ENCODE measurements at regions not wholly inside any gene's neighbourhood (a gene's known extent, or its start where the extent isn't known, plus 50 kb on each side); places are given as distances from the start of the nearest gene placed in this dataset.

GRCh38 chr5:143970159-143970558, 158.2 kb downstream of the HMHB1 start:
- Histone ChIP-seq H3K4me1 (ENCODE audit: control insufficient read depth in 1 of 2, insufficient read depth in 2 of 2, low read length in 2 of 2) (no peaks in the 10 kb centered on the region), H2AFZ (ENCODE audit: insufficient read depth, low read depth, low read length, poor library complexity, severe bottlenecking) (no peak overlapping the region), H3K9ac (ENCODE audit: insufficient read depth, low read length, poor library complexity, severe bottlenecking) (no peak overlapping the region), H3K9me3 (replicated peaks in 1 of 2; ENCODE audit: control insufficient read depth in 1 of 2, insufficient read depth in 1 of 2, low read length in 2 of 2) (no peaks in the 10 kb centered on the region), H3K27ac (ENCODE audit: low read depth in 1 of 2, low read length in 2 of 2) (no peak overlapping the region), H3K79me2 (ENCODE audit: insufficient read depth, low read length) (no peaks in the 10 kb centered on the region), H3K4me3 (replicated peaks in 1 of 3; ENCODE audit: low read depth in 2 of 3, low read length in 3 of 3) (no peak overlapping the region), H3K4me2 (replicated peaks; ENCODE audit: extremely low read depth, low read length, poor library complexity, severe bottlenecking) (no peak overlapping the region), H3K27me3 (ENCODE audit: control insufficient read depth in 2 of 2, insufficient read depth in 2 of 2, low read length in 2 of 2) (no peaks in the 10 kb centered on the region), H4K20me1 (ENCODE audit: insufficient read depth, low read length) (no peaks in the 10 kb centered on the region), H3K36me3 (replicated peaks in 1 of 2; ENCODE audit: control insufficient read depth in 1 of 2, insufficient read depth in 2 of 2, low read length in 2 of 2) (no peaks in the 10 kb centered on the region)
- peaks cover 0 to 3% (median 0%) of the 10 kb centered on the region in 7 donors for H3K9me3 Mint-ChIP-seq
- no peaks in the 10 kb centered on the region for H3K36me3 Mint-ChIP-seq
- peaks cover 8% of the 10 kb centered on the region for H3K4me1 Mint-ChIP-seq
- no peak for TF ChIP-seq CTCF (IDR thresholded peaks at IDR 0.05)
- intact Hi-C loops (cut with micrococcal nuclease) = no loop called here
- no peak for DNase-seq
- H3K4me3 Mint-ChIP-seq = no peak overlapping the region
- 100% methylated on average over 3 of the region's 3 CpGs for WGBS (ENCODE audit: insufficient coverage)
- no peak overlapping the region for H3K27ac Mint-ChIP-seq
- peaks cover 1 to 2% (median 2%) of the 10 kb centered on the region in 3 donors for H3K27me3 Mint-ChIP-seq (ENCODE audit: low read depth in 3 of 3)

- H3K4me3 Mint-ChIP-seq = no peak overlapping the region
- Histone ChIP-seq H3K4me1 (ENCODE audit: control insufficient read depth in 1 of 2, insufficient read depth in 2 of 2, low read length in 2 of 2) (no peaks in the 10 kb centered on the region), H3K27ac (ENCODE audit: low read depth in 1 of 2, low read length in 2 of 2) (no peak overlapping the region), H3K9ac (ENCODE audit: insufficient read depth, low read length, poor library complexity, severe bottlenecking) (no peak overlapping the region), H4K20me1 (ENCODE audit: insufficient read depth, low read length) (no peaks in the 10 kb centered on the region), H3K4me3 (replicated peaks in 1 of 3; ENCODE audit: low read depth in 2 of 3, low read length in 3 of 3) (no peak overlapping the region), H3K79me2 (ENCODE audit: insufficient read depth, low read length) (no peaks in the 10 kb centered on the region), H2AFZ (ENCODE audit: insufficient read depth, low read depth, low read length, poor library complexity, severe bottlenecking) (no peak overlapping the region), H3K4me2 (replicated peaks; ENCODE audit: extremely low read depth, low read length, poor library complexity, severe bottlenecking) (no peak overlapping the region), H3K36me3 (replicated peaks in 1 of 2; ENCODE audit: control insufficient read depth in 1 of 2, insufficient read depth in 2 of 2, low read length in 2 of 2) (no peaks in the 10 kb centered on the region), H3K9me3 (replicated peaks in 1 of 2; ENCODE audit: control insufficient read depth in 1 of 2, insufficient read depth in 1 of 2, low read length in 2 of 2) (no peaks in the 10 kb centered on the region), H3K27me3 (ENCODE audit: control insufficient read depth in 2 of 2, insufficient read depth in 2 of 2, low read length in 2 of 2) (peaks cover 0 to 2% of the 10 kb centered on the region in 2 donors)
- no peaks in the 10 kb centered on the region for H3K36me3 Mint-ChIP-seq
- DNase-seq = no peak
- TF ChIP-seq CTCF (IDR thresholded peaks at IDR 0.05) = no peak
- H3K27ac Mint-ChIP-seq = no peak overlapping the region
- WGBS (ENCODE audit: insufficient coverage) = 0% methylated on average over 1 of the region's 2 CpGs
- peaks cover 0 to 3% (median 0%) of the 10 kb centered on the region in 7 donors for H3K9me3 Mint-ChIP-seq
- peaks cover 0 to 2% (median 1%) of the 10 kb centered on the region in 3 donors for H3K27me3 Mint-ChIP-seq (ENCODE audit: low read depth in 3 of 3)
- H3K4me1 Mint-ChIP-seq = peaks cover 7% of the 10 kb centered on the region
- intact Hi-C loops (cut with micrococcal nuclease) = no loop called here
Measured at GRCh38 chr5:143972068-143972467, 160.1 kb downstream of the HMHB1 start.
